ENCODE measurements at regions not wholly inside any gene's neighbourhood (a gene's known extent, or its start where the extent isn't known, plus 50 kb on each side); places are given as distances from the start of the nearest gene placed in this dataset.
"Not testable (repeated sequence)": the region's sequence is repeated elsewhere in the genome, so short reads cannot be mapped to it uniquely, and the experiment has no call there.

GRCh38 chr9:15372455-15372854, 50.2 kb upstream of the SNAPC3 start:
- DNase-seq (ENCODE audit: extremely low read depth in 1 of 2, low read depth in 1 of 2) = no peak

GRCh38 chr9:15371448-15371845, 51.2 kb upstream of the SNAPC3 start:
- no peak for DNase-seq (ENCODE audit: extremely low read depth in 1 of 2, low read depth in 1 of 2)

DNA sequence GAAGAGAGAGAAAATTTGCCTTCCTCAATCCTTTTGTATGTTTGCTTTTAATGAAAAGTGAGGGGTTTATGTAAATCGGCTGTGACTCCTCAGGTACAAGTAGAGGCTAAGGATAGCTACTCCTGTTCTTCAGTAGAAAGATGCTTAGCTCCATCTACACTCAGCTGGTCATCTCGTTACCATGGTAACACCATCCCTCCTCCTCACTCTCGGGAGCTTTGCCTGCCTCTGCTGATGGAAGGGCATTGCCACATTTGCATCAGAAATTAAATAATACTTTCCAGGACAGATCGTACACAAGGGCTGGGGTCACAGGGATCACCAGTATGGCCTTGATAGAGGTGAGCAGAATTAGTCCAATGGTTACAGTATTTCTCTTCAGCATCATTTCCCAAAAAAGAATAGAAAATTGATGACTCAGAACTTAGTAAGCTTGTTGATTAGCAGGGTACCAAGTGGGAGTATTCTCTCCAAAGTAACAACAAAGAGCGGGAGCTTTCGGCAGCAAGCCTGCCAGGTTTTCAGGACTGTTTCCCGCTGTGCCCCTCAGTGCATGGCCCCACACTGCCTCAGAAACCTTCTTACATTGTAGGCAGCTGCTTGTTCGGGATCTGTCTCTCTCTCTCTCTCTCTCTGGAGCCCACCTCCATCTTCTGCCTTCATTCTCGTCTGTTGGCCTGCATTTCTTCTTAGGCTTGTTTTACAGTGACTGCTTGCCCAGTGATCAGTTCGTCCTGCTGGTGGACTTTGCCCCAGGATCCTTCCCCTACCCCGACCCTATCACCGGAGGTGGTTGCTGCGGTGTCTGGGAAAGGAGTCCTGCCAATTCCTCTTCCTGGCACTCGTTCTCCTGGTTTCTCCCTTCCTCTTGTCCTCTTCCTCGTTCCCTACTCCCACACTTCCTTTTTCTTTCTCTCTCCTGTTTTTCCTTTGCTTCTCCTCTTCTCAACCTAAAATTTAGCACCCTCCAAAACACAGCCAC, 51.9 kb upstream of the SNAPC3 start:
- DNase-seq (ENCODE audit: extremely low read depth in 1 of 2, low read depth in 1 of 2) = no peak

GRCh38 chr9:15369871-15370270, 52.8 kb upstream of the SNAPC3 start:
- no peak for DNase-seq (ENCODE audit: extremely low read depth in 1 of 2, low read depth in 1 of 2)

DNA sequence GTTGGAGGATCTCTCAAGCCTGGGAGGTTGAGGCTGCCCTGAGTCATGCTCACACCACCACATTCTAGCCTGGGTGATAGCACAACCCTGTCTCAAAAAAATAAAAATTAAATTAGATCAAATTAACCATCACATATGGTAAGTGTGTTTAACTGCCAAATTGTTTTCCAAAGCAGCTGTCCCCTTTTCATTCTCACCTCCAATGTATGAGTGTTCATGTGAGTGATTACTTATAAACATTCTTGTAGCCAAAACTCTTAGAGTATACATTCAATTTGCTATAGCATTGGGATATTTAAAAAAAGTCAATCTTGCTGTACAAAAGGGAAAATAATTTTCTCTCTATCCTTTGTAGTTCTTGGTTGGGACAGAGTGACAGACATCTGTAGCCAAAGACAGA, 53.4 kb upstream of the SNAPC3 start:
- DNase-seq (ENCODE audit: extremely low read depth in 1 of 2, low read depth in 1 of 2) = no peak

- DNase-seq (ENCODE audit: extremely low read depth in 1 of 2, low read depth in 1 of 2) = not testable (repeated sequence)
Measured at GRCh38 chr9:15364975-15365553, 57.6 kb upstream of the SNAPC3 start.

DNA sequence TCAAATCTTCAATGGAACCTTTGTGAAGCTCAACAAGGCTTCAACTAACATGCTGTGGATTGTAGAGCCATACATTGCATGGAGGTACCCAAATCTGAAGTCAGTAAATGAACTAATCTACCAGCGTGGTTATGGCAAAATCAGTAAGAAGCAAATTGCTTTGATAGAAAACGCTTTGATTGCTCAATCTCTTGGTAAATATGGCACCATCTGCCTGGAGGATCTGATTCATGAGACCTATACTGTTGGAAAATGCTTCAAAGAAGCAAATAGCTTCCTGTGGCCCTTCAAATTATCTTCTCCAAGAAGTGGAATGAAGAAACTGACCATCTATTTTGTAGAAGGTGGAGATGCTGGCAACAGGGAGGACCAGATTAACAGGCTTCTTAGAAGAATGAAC, 54.7 kb upstream of the TTC39B start:
- DNase-seq (ENCODE audit: extremely low read depth in 1 of 2, low read depth in 1 of 2) = no peak

GRCh38 chr9:15357050-15357653, 50.1 kb upstream of the TTC39B start:
- DNase-seq (ENCODE audit: extremely low read depth in 1 of 2, low read depth in 1 of 2) = peak in 1 of 2 donors; percentile 12
